ENCODE measurements at regions not wholly inside any gene's neighbourhood (a gene's known extent, or its start where the extent isn't known, plus 50 kb on each side); places are given as distances from the start of the nearest gene placed in this dataset.

- H3K36me3 Mint-ChIP-seq (ENCODE audit: low read depth), result no peaks in the 10 kb centered on the region
- H3K9me3 Mint-ChIP-seq, result peaks cover 7% of the 10 kb centered on the region
- H3K4me3 Mint-ChIP-seq, result no peak overlapping the region
- H3K27ac Mint-ChIP-seq, result no peak overlapping the region
- no peaks in the 10 kb centered on the region for H3K4me1 Mint-ChIP-seq (ENCODE audit: low read depth)
- H3K27me3 Mint-ChIP-seq (ENCODE audit: low read depth), result peaks cover 5% of the 10 kb centered on the region
Measured at GRCh38 chr6:4692664-4693063, 83.5 kb upstream of the CDYL start.

GRCh38 chr6:4687989-4688947 lies 87.9 kb upstream of the CDYL start:
- peak overlapping the region; percentile 61 for H3K27ac Mint-ChIP-seq
- H3K4me3 Mint-ChIP-seq, result no peak overlapping the region
- H3K4me1 Mint-ChIP-seq (ENCODE audit: low read depth), result no peaks in the 10 kb centered on the region
- H3K27me3 Mint-ChIP-seq (ENCODE audit: low read depth), result peaks cover 5% of the 10 kb centered on the region
- peaks cover 4% of the 10 kb centered on the region for H3K9me3 Mint-ChIP-seq
- H3K36me3 Mint-ChIP-seq (ENCODE audit: low read depth), result no peaks in the 10 kb centered on the region

GRCh38 chr6:4687656-4687988 lies 88.6 kb upstream of the CDYL start:
- Mint-ChIP-seq H3K4me1 (ENCODE audit: low read depth) (no peaks in the 10 kb centered on the region), H3K4me3 (no peak overlapping the region), H3K27ac (no peak overlapping the region), H3K27me3 (ENCODE audit: low read depth) (peaks cover 2% of the 10 kb centered on the region), H3K36me3 (ENCODE audit: low read depth) (no peaks in the 10 kb centered on the region), H3K9me3 (peaks cover 4% of the 10 kb centered on the region)

GRCh38 chr6:4682431-4683097 lies 93.6 kb upstream of the CDYL start:
- H3K9me3 Mint-ChIP-seq, result no peaks in the 10 kb centered on the region
- H3K4me3 Mint-ChIP-seq, result no peak overlapping the region
- H3K4me1 Mint-ChIP-seq (ENCODE audit: low read depth), result no peaks in the 10 kb centered on the region

GRCh38 chr6:4678506-4679300 lies 97.5 kb upstream of the CDYL start:
- Mint-ChIP-seq H3K4me1 (ENCODE audit: low read depth) (no peaks in the 10 kb centered on the region), H3K27me3 (ENCODE audit: low read depth) (no peaks in the 10 kb centered on the region), H3K9me3 (no peaks in the 10 kb centered on the region), H3K36me3 (ENCODE audit: low read depth) (no peaks in the 10 kb centered on the region), H3K4me3 (no peak overlapping the region), H3K27ac (no peak overlapping the region)

More at GRCh38 chr6:4682431-4683097, 93.6 kb upstream of the CDYL start:
- H3K27ac Mint-ChIP-seq, result no peak overlapping the region
- no peaks in the 10 kb centered on the region for H3K27me3 Mint-ChIP-seq (ENCODE audit: low read depth)
- no peaks in the 10 kb centered on the region for H3K36me3 Mint-ChIP-seq (ENCODE audit: low read depth)

GRCh38 chr6:4677751-4678065 lies 98.5 kb upstream of the CDYL start:
- H3K9me3 Mint-ChIP-seq, result no peaks in the 10 kb centered on the region
- H3K4me1 Mint-ChIP-seq (ENCODE audit: low read depth), result no peaks in the 10 kb centered on the region
- H3K27me3 Mint-ChIP-seq (ENCODE audit: low read depth), result no peaks in the 10 kb centered on the region
- H3K27ac Mint-ChIP-seq, result no peak overlapping the region
- no peak overlapping the region for H3K4me3 Mint-ChIP-seq
- H3K36me3 Mint-ChIP-seq (ENCODE audit: low read depth), result no peaks in the 10 kb centered on the region

- no peak overlapping the region for H3K4me3 Mint-ChIP-seq
- no peaks in the 10 kb centered on the region for H3K4me1 Mint-ChIP-seq (ENCODE audit: low read depth)
- H3K36me3 Mint-ChIP-seq (ENCODE audit: low read depth), result no peaks in the 10 kb centered on the region
- H3K9me3 Mint-ChIP-seq, result no peaks in the 10 kb centered on the region
- H3K27me3 Mint-ChIP-seq (ENCODE audit: low read depth), result no peaks in the 10 kb centered on the region
- no peak overlapping the region for H3K27ac Mint-ChIP-seq
Measured at GRCh38 chr6:4677011-4677750, 99.0 kb upstream of the CDYL start.

GRCh38 chr6:4676016-4676415 lies 100.2 kb upstream of the CDYL start:
- no peaks in the 10 kb centered on the region for H3K27me3 Mint-ChIP-seq (ENCODE audit: low read depth)
- H3K4me3 Mint-ChIP-seq, result no peak overlapping the region
- no peak overlapping the region for H3K27ac Mint-ChIP-seq
- no peaks in the 10 kb centered on the region for H3K4me1 Mint-ChIP-seq (ENCODE audit: low read depth)
- no peaks in the 10 kb centered on the region for H3K9me3 Mint-ChIP-seq
- H3K36me3 Mint-ChIP-seq (ENCODE audit: low read depth), result no peaks in the 10 kb centered on the region

GRCh38 chr6:4675121-4675520 lies 101.1 kb upstream of the CDYL start:
- H3K4me3 Mint-ChIP-seq, result no peak overlapping the region
- no peaks in the 10 kb centered on the region for H3K27me3 Mint-ChIP-seq (ENCODE audit: low read depth)
- no peaks in the 10 kb centered on the region for H3K36me3 Mint-ChIP-seq (ENCODE audit: low read depth)
- no peaks in the 10 kb centered on the region for H3K9me3 Mint-ChIP-seq
- H3K27ac Mint-ChIP-seq, result no peak overlapping the region
- H3K4me1 Mint-ChIP-seq (ENCODE audit: low read depth), result no peaks in the 10 kb centered on the region

GRCh38 chr6:4673861-4674260 lies 102.3 kb upstream of the CDYL start:
- Mint-ChIP-seq H3K36me3 (ENCODE audit: low read depth) (no peaks in the 10 kb centered on the region), H3K27me3 (ENCODE audit: low read depth) (no peaks in the 10 kb centered on the region), H3K27ac (no peak overlapping the region), H3K9me3 (no peaks in the 10 kb centered on the region), H3K4me3 (no peak overlapping the region), H3K4me1 (ENCODE audit: low read depth) (no peaks in the 10 kb centered on the region)

GRCh38 chr6:4672772-4673171 lies 103.4 kb upstream of the CDYL start:
- H3K36me3 Mint-ChIP-seq (ENCODE audit: low read depth), result no peaks in the 10 kb centered on the region
- H3K9me3 Mint-ChIP-seq, result no peaks in the 10 kb centered on the region
- H3K27me3 Mint-ChIP-seq (ENCODE audit: low read depth), result no peaks in the 10 kb centered on the region
- H3K27ac Mint-ChIP-seq, result no peak overlapping the region
- no peak overlapping the region for H3K4me3 Mint-ChIP-seq
- H3K4me1 Mint-ChIP-seq (ENCODE audit: low read depth), result no peaks in the 10 kb centered on the region

GRCh38 chr6:4671587-4672115 lies 104.6 kb upstream of the CDYL start:
- Mint-ChIP-seq H3K27ac (no peak overlapping the region), H3K9me3 (no peaks in the 10 kb centered on the region), H3K4me1 (ENCODE audit: low read depth) (no peaks in the 10 kb centered on the region), H3K36me3 (ENCODE audit: low read depth) (no peaks in the 10 kb centered on the region), H3K4me3 (no peak overlapping the region), H3K27me3 (ENCODE audit: low read depth) (no peaks in the 10 kb centered on the region)

GRCh38 chr6:4670824-4671409 lies 105.3 kb upstream of the CDYL start:
- H3K4me3 Mint-ChIP-seq, result no peak overlapping the region
- no peaks in the 10 kb centered on the region for H3K36me3 Mint-ChIP-seq (ENCODE audit: low read depth)
- H3K4me1 Mint-ChIP-seq (ENCODE audit: low read depth), result no peaks in the 10 kb centered on the region
- H3K9me3 Mint-ChIP-seq, result no peaks in the 10 kb centered on the region
- H3K27me3 Mint-ChIP-seq (ENCODE audit: low read depth), result no peaks in the 10 kb centered on the region
- no peak overlapping the region for H3K27ac Mint-ChIP-seq

- Mint-ChIP-seq H3K27me3 (ENCODE audit: low read depth) (no peaks in the 10 kb centered on the region), H3K9me3 (no peaks in the 10 kb centered on the region), H3K4me1 (ENCODE audit: low read depth) (no peaks in the 10 kb centered on the region), H3K27ac (no peak overlapping the region), H3K36me3 (ENCODE audit: low read depth) (no peaks in the 10 kb centered on the region), H3K4me3 (no peak overlapping the region)
Measured at GRCh38 chr6:4670290-4670689, 105.9 kb upstream of the CDYL start.
